SH-SY5Y (cell line): ENCODE measurements at regions not wholly inside any gene's neighbourhood (a gene's known extent, or its start where the extent isn't known, plus 50 kb on each side); places are given as distances from the start of the nearest gene placed in this dataset.

Experiments used
- GATA2 ChIP-seq: IDR thresholded peaks from 2 replicates; pipeline ENCODE4 v1.6.1; 2011; ENCODE audit warnings: mild to moderate bottlenecking, low read depth, low read length
- GATA3 ChIP-seq: IDR thresholded peaks from 2 replicates; pipeline ENCODE4 v1.6.1; 2011; ENCODE audit warnings: low read depth, mild to moderate bottlenecking, low read length, moderate library complexity

DNA sequence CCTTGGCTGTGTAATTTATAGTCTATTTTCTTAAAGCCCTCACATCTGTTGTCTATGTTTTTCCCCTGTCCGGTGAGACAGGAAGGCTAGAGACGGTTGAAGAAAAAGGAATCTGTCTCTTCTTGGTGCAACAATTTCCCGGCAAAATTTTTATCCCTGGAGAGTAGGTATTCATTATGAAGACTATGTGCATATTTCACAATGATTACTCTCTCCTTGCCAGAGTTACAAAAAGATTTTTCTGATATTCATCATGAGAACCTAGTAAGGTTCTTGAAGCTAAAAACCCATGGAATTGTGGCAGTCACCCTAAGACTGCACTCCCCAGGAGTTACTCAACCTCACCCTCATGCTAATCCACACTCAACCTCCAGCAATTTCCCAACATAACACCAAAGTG lies 55.0 kb upstream of the GHITM start:
- TF ChIP-seq GATA3 (no peak), GATA2 (no peak)

DNA sequence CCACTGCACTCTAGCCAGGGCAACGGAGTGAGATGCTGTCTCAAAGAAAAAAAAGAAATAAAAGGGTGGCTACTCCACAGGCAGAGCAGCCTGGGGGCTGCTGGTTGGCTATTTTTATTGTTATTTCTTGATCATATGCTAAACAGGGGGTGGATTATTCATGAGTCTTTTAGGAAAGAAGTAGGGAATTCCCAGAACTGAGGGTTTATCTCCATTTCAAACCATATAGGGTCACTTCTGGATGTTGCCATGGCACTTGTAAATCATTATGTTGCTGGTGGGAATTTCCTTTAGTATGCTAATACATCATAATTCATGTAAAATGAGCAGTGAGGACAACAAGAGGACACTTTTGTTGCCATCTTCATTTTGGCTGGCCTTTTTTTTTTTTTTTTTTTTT lies 52.1 kb upstream of the GHITM start:
- TF ChIP-seq GATA2 (no peak), GATA3 (no peak)

- TF ChIP-seq GATA2 (peak; percentile 55; the same call in 1 of the 2 replicates), GATA3 (no peak)
Measured at GRCh38 chr10:84088626-84089025, 50.7 kb upstream of the GHITM start.

DNA sequence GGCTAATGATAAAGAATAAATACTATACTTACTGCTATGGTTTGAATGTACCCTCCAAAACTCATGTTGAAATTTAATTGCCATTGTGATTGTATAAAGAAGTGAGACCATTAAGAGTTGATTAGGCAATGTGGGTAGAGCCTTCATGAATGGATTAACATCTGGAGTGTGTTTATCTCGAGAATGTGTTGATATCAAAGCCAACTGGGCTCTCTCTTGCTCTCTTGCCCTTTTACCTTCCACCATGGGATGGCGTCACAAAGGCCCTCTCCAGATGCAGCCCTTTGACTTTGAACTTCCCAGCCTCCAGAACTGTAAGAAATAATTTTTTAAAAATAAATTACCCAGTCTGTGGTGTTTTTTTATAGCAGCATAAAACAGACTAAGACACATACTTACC lies 50.1 kb upstream of the GHITM start:
- TF ChIP-seq GATA2 = no peak
